ENCODE measurements at regions not wholly inside any gene's neighbourhood (a gene's known extent, or its start where the extent isn't known, plus 50 kb on each side); places are given as distances from the start of the nearest gene placed in this dataset.
A peak's percentile ranks its signal among the peaks of the same experiment; 100 is the strongest.
"Not testable (repeated sequence)": the region's sequence is repeated elsewhere in the genome, so short reads cannot be mapped to it uniquely, and the experiment has no call there.

GRCh38 chr2:136319651-136320050 lies 201.7 kb upstream of the CXCR4 start:
- no peak overlapping the region for H2AFZ ChIP-seq (ENCODE audit: low read depth, low read length)
- TF ChIP-seq EZH2 (IDR thresholded peaks at IDR 0.05; ENCODE audit: borderline replicate concordance, low read depth, low read length, severe bottlenecking) (no peak), CTCF (IDR thresholded peaks at IDR 0.05; ENCODE audit: borderline replicate concordance, extremely low read depth, low read length, poor library complexity, severe bottlenecking) (no peak)
- ATAC-seq (ENCODE audit: insufficient read depth, low read depth) (no peak; the same call in 2 of the 3 replicates), DNase-seq (no peak)
- no peaks in the 10 kb centered on the region for H3K36me3 ChIP-seq (ENCODE audit: insufficient read depth, low read length)
- H3K9me3 ChIP-seq (ENCODE audit: insufficient read depth, low read length, severe bottlenecking) = no peaks in the 10 kb centered on the region
- H4K20me1 ChIP-seq (ENCODE audit: insufficient read depth, low read length) = no peaks in the 10 kb centered on the region
- H3K27me3 ChIP-seq (ENCODE audit: insufficient read depth, low read length, poor library complexity) = no peaks in the 10 kb centered on the region
- no peak overlapping the region for H3K4me3 ChIP-seq (ENCODE audit: low read depth in 1 of 2, low read length in 2 of 2)
- peak overlapping the region; percentile 81 for H3K27ac ChIP-seq (ENCODE audit: low read length)
- no peaks in the 10 kb centered on the region for H3K79me2 ChIP-seq (ENCODE audit: insufficient read depth, low read length)
- peak overlapping the region; percentile 55 for H3K4me2 ChIP-seq (ENCODE audit: insufficient read depth, low read length)
- H3K4me1 ChIP-seq (ENCODE audit: insufficient read depth, low read length) = peaks cover 53% of the 10 kb centered on the region
- H3K9ac ChIP-seq (ENCODE audit: low read depth, low read length) = peak overlapping the region; percentile 39

DNA sequence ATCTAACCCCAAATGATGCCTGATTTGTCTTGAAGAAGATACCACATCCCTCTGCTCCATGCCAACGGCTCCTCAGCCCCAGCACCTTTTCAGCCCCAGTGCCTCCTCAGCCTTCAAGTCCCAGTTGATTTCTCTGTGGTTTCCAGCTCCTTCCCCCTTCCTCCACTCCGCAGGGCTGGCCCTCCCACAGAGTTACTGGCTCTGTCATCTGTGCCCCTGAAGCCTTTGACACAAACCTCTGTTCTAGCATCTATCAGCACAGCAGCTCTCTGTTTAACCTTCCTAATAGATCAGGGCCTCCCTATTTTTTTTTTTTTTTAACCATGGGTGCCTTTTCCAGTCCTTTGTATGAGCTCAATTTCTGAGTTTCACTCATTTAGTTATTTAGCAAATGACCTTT lies 201.3 kb upstream of the CXCR4 start:
- peak overlapping the region; percentile 55 for H3K4me2 ChIP-seq (ENCODE audit: insufficient read depth, low read length)
- no peaks in the 10 kb centered on the region for H3K9me3 ChIP-seq (ENCODE audit: insufficient read depth, low read length, severe bottlenecking)
- no peak overlapping the region for H2AFZ ChIP-seq (ENCODE audit: low read depth, low read length)
- DNase-seq (peak; percentile 90), ATAC-seq (ENCODE audit: insufficient read depth, low read depth) (peak; percentile 99)
- H3K27ac ChIP-seq (ENCODE audit: low read length) = peak overlapping the region; percentile 81
- H3K27me3 ChIP-seq (ENCODE audit: insufficient read depth, low read length, poor library complexity) = no peaks in the 10 kb centered on the region
- no peaks in the 10 kb centered on the region for H3K36me3 ChIP-seq (ENCODE audit: insufficient read depth, low read length)
- H3K4me1 ChIP-seq (ENCODE audit: insufficient read depth, low read length) = peaks cover 48% of the 10 kb centered on the region
- peak overlapping the region; percentile 39 for H3K9ac ChIP-seq (ENCODE audit: low read depth, low read length)
- peak overlapping the region in 1 of 2 experiments; percentile 21; a peak in 1 of 4 replicates for H3K4me3 ChIP-seq (ENCODE audit: low read depth in 1 of 2, low read length in 2 of 2)
- H4K20me1 ChIP-seq (ENCODE audit: insufficient read depth, low read length) = no peaks in the 10 kb centered on the region
- no peak for TF ChIP-seq EZH2 (IDR thresholded peaks at IDR 0.05; ENCODE audit: borderline replicate concordance, low read depth, low read length, severe bottlenecking)
- TF ChIP-seq CTCF (IDR thresholded peaks at IDR 0.05; ENCODE audit: borderline replicate concordance, extremely low read depth, low read length, poor library complexity, severe bottlenecking) = no peak
- H3K79me2 ChIP-seq (ENCODE audit: insufficient read depth, low read length) = no peaks in the 10 kb centered on the region

GRCh38 chr2:136314240-136314639 lies 196.3 kb upstream of the CXCR4 start:
- Histone ChIP-seq H3K4me3 (ENCODE audit: low read depth in 1 of 2, low read length in 2 of 2) (no peak overlapping the region), H3K36me3 (ENCODE audit: insufficient read depth, low read length) (no peaks in the 10 kb centered on the region), H3K27me3 (ENCODE audit: insufficient read depth, low read length, poor library complexity) (no peaks in the 10 kb centered on the region), H4K20me1 (ENCODE audit: insufficient read depth, low read length) (no peaks in the 10 kb centered on the region), H2AFZ (ENCODE audit: low read depth, low read length) (no peak overlapping the region), H3K9me3 (ENCODE audit: insufficient read depth, low read length, severe bottlenecking) (no peaks in the 10 kb centered on the region), H3K79me2 (ENCODE audit: insufficient read depth, low read length) (no peaks in the 10 kb centered on the region), H3K4me2 (ENCODE audit: insufficient read depth, low read length) (no peak overlapping the region), H3K27ac (ENCODE audit: low read length) (no peak overlapping the region), H3K9ac (ENCODE audit: low read depth, low read length) (no peak overlapping the region), H3K4me1 (ENCODE audit: insufficient read depth, low read length) (peaks cover 18% of the 10 kb centered on the region)
- TF ChIP-seq EZH2 (IDR thresholded peaks at IDR 0.05; ENCODE audit: borderline replicate concordance, low read depth, low read length, severe bottlenecking) = no peak
- TF ChIP-seq CTCF (IDR thresholded peaks at IDR 0.05; ENCODE audit: borderline replicate concordance, extremely low read depth, low read length, poor library complexity, severe bottlenecking) = no peak
- ATAC-seq (ENCODE audit: insufficient read depth, low read depth) (no peak), DNase-seq (no peak)

GRCh38 chr2:136312568-136312967 lies 194.6 kb upstream of the CXCR4 start:
- H3K79me2 ChIP-seq (ENCODE audit: insufficient read depth, low read length); H3K27me3 ChIP-seq (ENCODE audit: insufficient read depth, low read length, poor library complexity); DNase-seq; H3K27ac ChIP-seq (ENCODE audit: low read length); H3K9me3 ChIP-seq (ENCODE audit: insufficient read depth, low read length, severe bottlenecking); H2AFZ ChIP-seq (ENCODE audit: low read depth, low read length); H3K4me2 ChIP-seq (ENCODE audit: insufficient read depth, low read length); H4K20me1 ChIP-seq (ENCODE audit: insufficient read depth, low read length); ATAC-seq (ENCODE audit: insufficient read depth, low read depth); H3K9ac ChIP-seq (ENCODE audit: low read depth, low read length); H3K4me3 ChIP-seq (ENCODE audit: low read depth in 1 of 2, low read length in 2 of 2); H3K36me3 ChIP-seq (ENCODE audit: insufficient read depth, low read length); H3K4me1 ChIP-seq (ENCODE audit: insufficient read depth, low read length): not testable (repeated sequence)

All from DND-41 (cell line).